ENCODE measurements at regions not wholly inside any gene's neighbourhood (a gene's known extent, or its start where the extent isn't known, plus 50 kb on each side); places are given as distances from the start of the nearest gene placed in this dataset.

GRCh38 chr1:199959775-199960110 is 67.8 kb upstream of the NR5A2 start:
- Histone ChIP-seq H3K4me1 (no peaks in the 10 kb centered on the region), H3K27me3 (no peaks in the 10 kb centered on the region), H3K27ac (no peak overlapping the region), H3K36me3 (no peaks in the 10 kb centered on the region), H3K4me3 (no peak overlapping the region), H3K9me3 (peaks cover 0 to 2% (median 0%) of the 10 kb centered on the region in 4 donors)
- WGBS, 2 donors: 95 to 96% methylated on average over 19 of the region's 19 CpGs
- no peak for DNase-seq
- intact Hi-C loops (cut with DNase I): no loop called here
- TF ChIP-seq POLR2AphosphoS5 (IDR thresholded peaks at IDR 0.05) (no peak), CTCF (IDR thresholded peaks at IDR 0.05) (no peak), EP300 (IDR thresholded peaks at IDR 0.05) (no peak), POLR2A (IDR thresholded peaks at IDR 0.05) (no peak)

- no peak overlapping the region for H3K4me3 ChIP-seq
- TF ChIP-seq CTCF (IDR thresholded peaks at IDR 0.05) (no peak), POLR2A (IDR thresholded peaks at IDR 0.05) (no peak), POLR2AphosphoS5 (IDR thresholded peaks at IDR 0.05) (no peak), EP300 (IDR thresholded peaks at IDR 0.05) (no peak)
- H3K4me1 ChIP-seq: no peaks in the 10 kb centered on the region
- intact Hi-C loops (cut with DNase I): no loop called here
- no peaks in the 10 kb centered on the region for H3K27me3 ChIP-seq
- H3K27ac ChIP-seq: no peak overlapping the region
- no peak for DNase-seq
- 32 to 80% methylated on average over 1 of the region's 1 CpG for WGBS, 2 donors
- no peaks in the 10 kb centered on the region for H3K36me3 ChIP-seq
- no peaks in the 10 kb centered on the region for H3K9me3 ChIP-seq
These were observed 57.4 kb upstream of the NR5A2 start for GRCh38 chr1:199970125-199970524.

DNA sequence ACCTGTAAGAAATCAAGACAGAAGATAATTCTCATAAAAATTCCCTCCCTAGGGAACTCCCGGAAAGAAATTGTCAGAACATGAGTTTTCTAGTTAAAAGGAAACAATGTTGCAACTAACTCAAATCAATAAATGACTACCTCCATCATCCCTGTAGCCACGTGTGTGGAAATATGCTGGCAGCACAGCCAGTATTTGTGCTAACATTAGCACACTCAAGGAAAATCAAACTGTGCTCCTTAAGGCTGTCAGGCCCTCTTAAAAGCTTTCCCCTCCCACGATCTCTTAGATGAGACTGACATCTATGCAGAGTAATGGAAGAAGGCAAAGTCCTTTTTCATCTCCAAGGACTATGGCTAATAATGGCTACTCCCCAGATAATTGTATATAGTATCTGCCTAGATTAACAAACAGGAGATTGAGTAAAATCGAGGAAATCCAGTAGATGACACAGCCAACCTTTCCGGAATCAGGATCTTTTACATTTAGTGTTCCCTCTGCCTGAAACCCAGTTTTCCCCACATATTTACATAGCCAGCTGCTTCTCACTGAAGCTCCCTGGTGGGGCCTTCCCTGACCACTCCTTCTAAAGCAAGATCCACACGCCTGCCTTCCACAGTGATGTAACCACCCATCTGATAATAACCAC is 50.9 kb upstream of the NR5A2 start:
- DNase-seq: no peak
- Histone ChIP-seq H3K4me3 (no peak overlapping the region), H3K27ac (no peak overlapping the region), H3K36me3 (no peaks in the 10 kb centered on the region), H3K9me3 (no peaks in the 10 kb centered on the region), H3K4me1 (no peaks in the 10 kb centered on the region), H3K27me3 (no peaks in the 10 kb centered on the region)
- TF ChIP-seq CTCF (IDR thresholded peaks at IDR 0.05) (no peak), POLR2A (IDR thresholded peaks at IDR 0.05) (no peak), EP300 (IDR thresholded peaks at IDR 0.05) (no peak), POLR2AphosphoS5 (IDR thresholded peaks at IDR 0.05) (no peak)
- 52 to 67% methylated on average over 6 of the region's 6 CpGs for WGBS, 2 donors
- intact Hi-C loops (cut with DNase I): no loop called here

Small RNA genes in the stretch of these regions (small RNA-seq; reads per million reads assigned to genes)
- gene MIR181A1: 5.2 to 14.7 (median 9.8) reads per million in 3 donors
- 0 to 1.9 (median 0.78) reads per million in 3 donors for gene MIR181B1
- 0 reads per million in 3 donors for gene RNU6-778P

Measured in sigmoid colon (tissue), 6 donors.